ENCODE measurements at regions not wholly inside any gene's neighbourhood (a gene's known extent, or its start where the extent isn't known, plus 50 kb on each side); places are given as distances from the start of the nearest gene placed in this dataset.
"Not testable (repeated sequence)": the region's sequence is repeated elsewhere in the genome, so short reads cannot be mapped to it uniquely, and the experiment has no call there.

DNA sequence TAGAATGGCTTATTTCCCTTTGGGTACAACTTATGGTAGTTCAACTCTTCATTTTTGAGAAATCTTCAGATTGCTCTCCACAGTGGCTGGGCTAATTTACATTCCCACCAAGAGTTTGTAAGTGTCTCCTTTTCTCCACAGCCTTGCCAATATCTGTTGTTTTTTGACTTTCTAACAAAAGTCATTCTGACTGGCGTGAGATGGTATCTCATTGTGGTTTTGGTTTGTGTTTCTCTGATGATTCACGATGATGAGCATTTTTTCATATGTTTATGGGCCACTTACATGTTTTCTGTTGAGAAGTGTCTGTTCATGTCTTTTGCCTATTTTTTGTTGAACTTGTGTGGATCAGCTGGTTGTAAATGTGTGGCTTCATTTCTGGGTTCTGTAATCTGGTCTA lies 871.0 kb downstream of the EPHA4 start:
- DNase-seq (ENCODE audit: low spot score), result peak; percentile 4

DNA sequence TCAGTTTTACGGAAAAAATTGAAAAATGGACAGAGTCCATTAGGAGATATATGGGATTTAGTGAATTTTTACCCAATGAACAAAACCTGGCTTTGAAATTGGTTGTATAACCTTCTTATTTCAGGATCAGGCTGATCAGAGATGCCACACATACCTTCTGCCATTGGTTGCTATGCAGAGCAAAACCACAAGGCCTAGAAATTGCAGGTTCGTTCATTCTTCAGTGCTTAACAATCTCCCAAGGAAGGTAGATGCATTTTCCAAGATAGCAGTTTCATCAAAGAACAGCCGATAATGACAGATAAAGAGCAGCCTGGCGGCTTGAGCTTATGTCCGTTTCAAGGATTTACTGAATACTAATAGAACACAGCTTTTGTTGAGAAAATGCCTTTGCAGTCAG lies 868.8 kb downstream of the EPHA4 start:
- no peak for DNase-seq (ENCODE audit: low spot score)

DNA sequence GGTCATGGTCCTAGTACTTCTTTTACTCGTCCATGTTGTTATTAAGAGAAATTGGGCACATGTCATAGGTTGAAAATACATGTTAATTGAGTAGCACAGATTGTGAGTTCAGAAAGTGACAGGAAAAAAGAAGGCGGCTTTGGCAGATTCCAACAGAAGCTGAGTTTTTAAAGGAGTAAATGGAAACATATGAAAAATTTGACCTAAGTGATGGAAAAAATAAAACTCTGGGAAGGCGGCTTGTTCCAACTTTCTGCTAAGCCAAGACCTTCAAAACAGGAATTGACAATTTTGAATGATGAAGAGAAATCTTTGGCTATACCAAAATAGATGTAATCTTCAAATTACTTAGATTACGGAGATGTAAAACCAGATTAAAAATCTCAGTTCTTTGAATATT lies 868.0 kb downstream of the EPHA4 start:
- no peak for DNase-seq (ENCODE audit: low spot score)

DNA sequence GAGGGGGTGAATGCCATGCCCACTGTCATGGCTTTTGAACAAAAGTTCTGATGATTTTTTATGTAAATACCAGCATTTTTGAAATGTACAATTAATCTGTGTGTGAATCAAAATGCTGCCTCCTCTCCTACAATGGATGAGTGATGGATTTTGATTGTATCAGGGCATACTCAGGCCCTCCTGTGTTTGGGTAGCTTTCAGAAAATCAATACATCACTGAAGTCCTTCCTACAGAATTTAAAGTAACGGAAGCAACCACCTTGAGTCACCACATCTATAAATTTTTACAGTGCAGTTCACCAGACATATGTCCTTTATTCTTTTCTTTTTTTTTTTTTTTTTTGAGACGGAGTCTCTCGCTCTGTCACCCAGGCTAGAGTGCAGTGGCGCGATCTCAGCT lies 867.3 kb downstream of the EPHA4 start:
- DNase-seq (ENCODE audit: low spot score), result no peak

DNA sequence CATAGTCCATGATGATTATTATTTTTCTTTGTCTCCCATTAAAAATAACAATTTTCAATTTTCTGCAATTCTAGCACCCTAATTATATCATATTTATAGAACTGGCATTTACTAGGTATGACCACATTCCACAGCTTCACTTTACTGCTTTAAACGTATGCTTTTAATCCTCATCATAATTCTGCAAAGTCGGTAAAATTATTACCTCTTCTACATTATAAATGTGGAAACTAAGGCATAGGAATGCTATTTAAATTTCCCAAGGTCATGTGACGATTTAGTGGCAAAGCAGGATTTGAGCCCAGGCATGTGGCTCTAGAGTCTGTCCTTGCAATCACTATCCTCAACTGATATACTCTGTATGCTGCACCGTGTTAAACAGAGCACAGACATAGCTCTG lies 866.4 kb downstream of the EPHA4 start:
- DNase-seq (ENCODE audit: low spot score), result no peak

DNA sequence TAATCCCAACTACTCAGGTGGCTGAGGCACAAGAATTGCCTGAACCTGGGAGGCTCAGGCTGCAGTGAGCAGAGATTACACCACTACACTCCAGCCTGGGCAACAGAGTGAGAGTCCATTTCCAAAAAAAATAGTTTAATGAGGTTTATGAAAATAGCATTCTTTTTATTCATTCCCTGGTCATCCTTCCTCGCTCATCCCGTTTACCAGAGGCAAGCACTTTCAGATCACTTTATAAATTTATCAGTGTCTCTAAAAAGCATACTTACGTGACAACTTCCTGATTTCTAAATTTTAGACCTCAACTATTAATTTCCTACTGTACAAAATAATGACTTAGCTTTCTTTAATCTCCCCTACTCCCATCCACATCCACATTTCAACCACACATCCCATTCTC lies 864.8 kb downstream of the EPHA4 start:
- no peak for DNase-seq (ENCODE audit: low spot score)

DNA sequence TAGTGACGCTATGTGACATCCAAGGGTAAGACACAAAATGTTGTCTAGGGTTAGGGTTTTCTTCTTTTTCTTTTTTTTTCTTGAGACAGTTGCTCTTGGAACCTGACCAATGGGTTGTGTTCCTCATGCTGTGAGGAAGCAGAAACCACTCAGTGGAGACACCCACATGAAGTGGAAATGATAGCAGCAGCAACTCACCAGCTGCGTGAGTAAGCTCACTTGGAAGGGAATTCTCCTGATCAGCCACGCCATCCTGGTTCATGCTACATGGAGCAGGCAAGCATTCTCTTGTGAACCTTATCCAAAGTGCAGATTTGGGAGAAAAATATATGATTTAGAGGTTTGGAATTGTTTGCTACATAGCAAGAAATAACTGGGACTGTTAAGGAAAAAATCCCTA lies 863.7 kb downstream of the EPHA4 start:
- DNase-seq (ENCODE audit: low spot score), result no peak

DNA sequence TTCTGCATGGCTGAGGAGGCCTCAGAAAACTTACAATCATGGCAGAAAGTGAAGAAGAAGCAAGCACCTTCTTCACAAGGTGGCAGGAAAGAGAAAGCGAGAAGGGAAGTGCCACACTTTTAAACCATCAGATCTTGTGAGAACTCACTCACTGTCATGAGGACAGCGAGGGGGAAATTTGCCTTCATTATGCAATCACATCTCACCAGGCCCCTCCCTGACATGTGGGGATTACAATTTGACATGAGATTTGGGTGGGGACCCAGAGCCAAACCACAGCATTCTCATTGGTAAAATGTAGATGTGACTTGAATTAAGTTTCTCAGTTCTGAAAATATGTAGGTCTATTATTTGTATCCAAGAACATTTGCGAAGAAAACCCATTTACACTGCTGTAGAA lies 854.8 kb downstream of the EPHA4 start:
- no peak for DNase-seq (ENCODE audit: low spot score)

DNA sequence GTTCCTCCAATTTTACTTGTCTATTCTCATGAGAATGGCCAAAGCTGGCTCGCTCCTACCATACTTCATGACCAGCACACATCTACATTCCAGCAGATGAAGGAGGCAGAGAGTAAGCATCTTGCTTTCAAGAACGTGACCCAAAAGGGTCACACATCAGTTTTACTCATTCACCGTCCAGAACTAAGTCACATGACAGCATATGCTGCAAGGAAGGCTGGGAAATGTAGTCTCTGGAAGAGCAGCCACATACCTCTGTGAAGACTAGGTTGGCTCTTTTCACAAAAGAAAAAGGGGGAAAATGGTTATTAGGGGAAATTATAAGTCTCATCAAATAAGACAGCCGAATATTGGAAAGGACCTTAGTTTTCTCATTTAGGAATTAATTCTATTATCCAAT lies 835.3 kb downstream of the EPHA4 start:
- DNase-seq (ENCODE audit: low spot score), result no peak

DNA sequence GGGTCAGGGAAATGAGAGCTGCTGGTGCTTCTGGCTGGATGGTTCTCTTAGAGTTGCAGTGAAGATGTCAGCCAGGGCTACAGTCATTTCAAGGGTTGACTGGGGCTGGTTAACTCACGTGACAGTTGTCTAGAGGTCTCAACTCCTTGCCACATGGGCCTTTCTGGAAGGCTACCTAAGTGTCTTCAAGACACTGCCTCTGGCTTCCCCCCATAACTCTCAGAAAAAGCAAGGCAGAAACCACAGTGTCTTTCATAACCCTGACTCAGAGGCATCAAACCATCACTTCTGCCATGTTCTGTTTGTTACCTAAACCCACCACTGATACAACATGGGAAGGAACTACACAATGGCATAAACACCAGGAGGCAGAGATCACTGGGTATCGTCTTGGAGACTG lies 828.9 kb downstream of the EPHA4 start:
- no peak for DNase-seq (ENCODE audit: low spot score)

DNA sequence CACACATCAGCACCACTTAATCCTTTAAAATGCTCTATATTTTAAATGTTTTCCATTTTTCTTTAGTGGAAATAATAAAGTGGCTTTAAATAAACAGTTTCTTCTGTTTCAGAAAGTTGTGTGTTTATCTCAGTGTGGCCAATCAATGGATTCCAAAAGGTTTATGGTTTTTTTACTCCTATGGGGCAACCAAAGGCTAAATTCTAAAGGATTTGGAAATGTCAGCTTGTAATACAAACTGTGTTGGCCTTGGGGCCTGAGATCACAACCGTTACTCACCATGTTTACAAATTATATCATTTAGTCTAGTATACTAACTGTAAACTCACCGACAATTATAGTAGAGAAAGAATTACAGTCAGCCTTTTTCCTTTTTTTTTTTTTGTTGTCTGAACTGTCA lies 827.2 kb downstream of the EPHA4 start:
- no peak for DNase-seq (ENCODE audit: low spot score)

DNA sequence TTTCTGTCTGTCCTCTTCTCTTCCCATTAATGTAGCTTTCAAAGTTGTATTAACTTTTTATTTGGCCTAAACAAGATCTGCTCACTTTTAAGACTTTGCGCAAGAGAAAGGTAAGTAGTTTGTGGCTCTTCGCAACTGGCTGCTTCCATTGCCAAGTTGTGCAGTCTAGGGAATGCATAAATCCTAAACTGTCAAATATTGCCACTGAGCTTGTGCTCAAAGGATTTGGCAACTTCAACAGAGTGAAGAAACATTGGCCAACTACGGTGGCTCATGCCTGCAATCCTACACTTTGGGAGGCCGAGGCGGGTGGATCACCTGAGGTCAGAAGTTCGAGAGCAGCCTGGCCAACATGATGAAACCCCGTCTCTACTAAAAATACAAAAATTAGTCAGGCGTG lies 826.4 kb downstream of the EPHA4 start:
- no peak for DNase-seq (ENCODE audit: low spot score)

DNA sequence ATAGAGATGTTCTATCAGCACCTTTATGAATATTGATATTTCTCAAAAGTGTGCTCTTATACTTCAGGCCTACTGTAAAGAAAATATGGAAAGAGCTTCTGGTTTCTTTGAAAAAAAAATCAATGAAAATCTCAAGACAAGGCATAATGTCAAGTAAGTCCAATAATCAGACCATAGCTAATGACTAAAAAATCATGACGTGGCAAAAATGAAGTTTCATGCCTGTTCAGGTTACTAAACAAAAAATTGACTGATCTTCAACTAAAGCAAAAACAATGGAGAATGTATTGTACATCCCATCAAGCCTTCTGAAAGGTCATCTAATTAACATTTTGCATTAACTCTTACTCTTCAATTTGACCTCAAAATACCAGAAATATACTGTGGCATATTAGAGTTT lies 824.4 kb downstream of the EPHA4 start:
- DNase-seq (ENCODE audit: low spot score), result no peak

DNA sequence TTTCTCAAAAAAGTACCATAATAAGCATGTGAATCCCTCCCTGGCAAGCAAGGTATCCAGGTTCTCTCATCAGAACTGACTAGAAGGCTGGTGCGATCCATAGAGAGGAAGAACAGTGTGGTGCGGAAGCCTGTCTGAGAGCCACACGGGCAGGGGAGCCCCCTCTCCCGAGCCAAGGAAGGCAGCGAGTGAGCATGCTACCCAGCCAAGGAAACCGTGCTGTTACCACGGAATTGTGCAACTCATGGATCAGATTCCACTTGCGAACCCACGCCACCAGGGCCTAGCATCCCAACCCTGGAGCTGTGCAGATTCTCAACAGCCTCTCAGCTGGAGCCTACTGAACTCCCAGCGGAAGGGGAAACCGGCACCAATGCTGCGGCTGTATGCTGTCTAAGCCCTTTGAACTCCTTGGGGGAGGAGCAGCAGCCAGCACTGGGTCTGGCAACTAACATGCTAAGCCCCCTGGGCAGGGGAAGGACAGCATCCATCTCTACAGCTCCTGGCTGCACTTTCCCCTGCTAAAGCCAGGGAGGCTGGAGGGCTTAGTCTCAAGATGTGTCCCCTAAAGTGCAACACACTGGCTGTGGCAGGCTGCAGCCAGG lies 823.1 kb downstream of the EPHA4 start:
- no peak for DNase-seq (ENCODE audit: low spot score)

DNA sequence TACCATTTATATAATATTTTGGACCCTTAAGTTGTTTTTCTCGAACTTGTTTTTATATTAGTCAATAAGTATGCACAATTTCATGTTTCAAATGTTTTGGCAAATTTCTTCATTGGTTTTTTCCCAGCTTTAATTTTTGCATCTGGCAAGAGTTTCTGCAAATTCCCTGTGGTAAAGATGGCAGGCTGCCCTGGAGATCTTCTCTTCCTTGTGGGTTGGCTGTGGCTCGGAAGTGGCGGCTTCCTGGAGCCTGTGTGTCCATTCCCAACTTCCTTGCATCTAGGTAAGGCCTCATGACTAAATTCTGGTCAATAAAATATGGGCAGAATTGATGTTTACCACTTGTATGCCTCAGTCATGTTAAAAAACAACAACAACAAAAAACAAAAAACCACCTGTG lies 818.6 kb downstream of the EPHA4 start:
- no peak for DNase-seq (ENCODE audit: low spot score)

DNA sequence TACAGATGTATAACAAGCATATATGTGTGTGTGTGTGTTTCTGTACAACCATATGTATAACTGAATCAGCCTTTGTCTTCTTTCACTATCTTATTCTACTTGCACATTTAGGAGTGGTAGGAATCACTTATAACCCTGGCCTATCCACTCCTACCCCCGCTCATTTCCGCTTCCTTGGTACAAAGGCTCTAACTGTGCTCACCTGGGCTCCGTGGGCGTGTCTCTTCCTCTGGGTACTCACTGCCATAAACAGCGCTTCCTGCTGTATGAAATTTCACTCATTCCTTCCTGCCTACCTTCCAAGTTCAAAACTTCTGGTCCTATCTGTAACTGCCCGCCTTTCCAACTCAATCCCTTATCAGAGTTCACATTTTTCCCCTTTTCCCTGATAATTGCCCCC lies 815.5 kb downstream of the EPHA4 start:
- DNase-seq (ENCODE audit: low spot score), result no peak

DNA sequence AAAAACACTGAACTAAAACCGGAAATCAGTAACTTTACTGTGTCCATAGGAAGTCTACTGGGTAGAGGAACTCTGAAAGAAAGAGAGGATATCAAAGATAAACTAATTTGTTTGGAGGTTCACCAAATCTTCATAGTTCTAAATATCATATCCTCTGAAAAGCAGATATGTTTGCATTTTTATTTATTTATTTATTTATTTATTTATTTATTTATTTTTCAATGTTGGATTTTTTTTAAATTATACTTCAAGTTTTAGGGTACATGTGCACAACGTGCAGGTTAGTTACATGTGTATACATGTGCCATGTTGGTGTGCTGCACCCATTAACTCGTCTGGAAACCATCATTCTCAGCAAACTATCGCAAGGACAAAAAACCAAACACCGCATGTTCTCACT lies 813.7 kb downstream of the EPHA4 start:
- DNase-seq (ENCODE audit: low spot score), result not testable (repeated sequence)

DNA sequence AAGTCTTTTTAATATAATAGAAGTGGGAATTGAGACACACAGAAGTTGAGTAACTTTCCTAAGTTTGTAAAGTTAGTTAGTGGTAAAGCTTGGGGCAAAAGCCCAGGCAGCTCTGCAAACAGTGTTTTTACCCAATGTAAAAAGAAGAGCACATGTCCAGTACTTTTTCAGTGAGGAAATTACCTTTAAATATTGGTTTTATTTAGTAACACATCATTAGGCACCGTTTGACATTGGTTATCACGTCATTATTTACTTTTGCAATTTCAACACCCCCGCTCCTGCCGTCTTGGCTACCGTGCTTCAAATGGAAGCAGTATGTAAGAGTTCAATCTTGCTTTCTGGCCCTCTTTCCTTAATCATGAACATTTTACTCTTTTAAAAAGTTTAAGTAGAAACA lies 807.9 kb downstream of the EPHA4 start:
- no peak for DNase-seq (ENCODE audit: low spot score)

DNA sequence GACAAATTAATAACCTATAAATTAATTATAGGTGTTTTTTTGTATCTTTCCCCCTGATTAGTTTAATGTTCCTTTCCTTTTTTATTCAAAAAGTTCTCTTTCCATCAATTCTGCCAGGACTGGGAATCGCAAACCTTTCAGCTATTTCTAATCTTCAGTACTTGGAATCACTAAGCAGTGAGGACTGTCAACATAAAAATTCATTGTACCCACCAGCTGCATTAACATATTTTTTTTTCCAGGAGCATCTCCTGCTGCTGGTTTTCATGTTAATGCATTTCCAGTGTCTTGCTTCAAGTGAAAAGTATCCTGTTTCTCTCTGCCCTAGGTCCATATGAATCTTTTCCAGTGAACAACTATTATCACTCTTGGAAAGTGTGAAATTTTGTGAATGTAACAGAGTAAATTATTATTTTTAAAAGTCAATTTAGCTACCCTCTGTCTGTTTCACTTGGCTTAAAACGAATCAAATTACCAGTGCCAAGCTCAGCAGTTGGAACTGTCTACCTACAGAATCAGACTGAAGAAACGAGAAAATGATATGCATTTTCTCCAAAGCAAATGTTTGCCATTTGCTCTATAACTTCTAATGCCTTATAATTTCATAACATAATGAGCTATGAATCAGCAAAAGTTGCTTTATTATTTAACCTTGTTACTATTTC lies 804.4 kb downstream of the EPHA4 start:
- DNase-seq (ENCODE audit: low spot score), result no peak

DNA sequence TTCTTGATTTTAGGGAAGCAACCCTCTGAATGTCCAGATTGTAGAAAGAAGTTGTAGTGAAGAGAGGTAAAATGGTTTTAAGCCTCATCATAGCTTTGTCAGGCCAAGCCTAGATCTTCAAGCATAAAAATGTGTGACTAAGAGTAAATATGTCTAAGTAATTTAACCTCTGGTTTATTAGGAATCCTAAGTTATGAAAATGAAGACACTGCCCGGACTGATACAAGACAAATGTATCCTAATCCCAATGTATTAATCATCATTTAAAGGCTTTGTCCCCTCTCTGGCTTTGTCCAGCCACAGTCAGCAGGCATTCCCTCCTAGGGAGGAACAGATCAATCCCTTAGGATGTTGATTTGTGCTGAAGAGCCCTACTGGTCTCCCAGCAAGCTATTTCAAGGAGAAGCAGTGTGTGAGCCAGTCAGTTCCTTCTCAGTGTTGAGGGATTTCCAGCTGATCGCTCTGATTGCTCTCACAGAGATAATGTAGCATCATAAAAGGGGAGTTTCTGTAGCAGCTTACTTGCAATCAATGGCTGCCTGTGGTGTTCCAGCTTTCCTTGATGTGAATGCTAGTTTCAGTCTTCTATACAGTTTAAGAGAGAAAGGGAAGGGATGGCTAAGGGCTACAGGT lies 796.1 kb downstream of the EPHA4 start:
- no peak for DNase-seq (ENCODE audit: low spot score)

DNA sequence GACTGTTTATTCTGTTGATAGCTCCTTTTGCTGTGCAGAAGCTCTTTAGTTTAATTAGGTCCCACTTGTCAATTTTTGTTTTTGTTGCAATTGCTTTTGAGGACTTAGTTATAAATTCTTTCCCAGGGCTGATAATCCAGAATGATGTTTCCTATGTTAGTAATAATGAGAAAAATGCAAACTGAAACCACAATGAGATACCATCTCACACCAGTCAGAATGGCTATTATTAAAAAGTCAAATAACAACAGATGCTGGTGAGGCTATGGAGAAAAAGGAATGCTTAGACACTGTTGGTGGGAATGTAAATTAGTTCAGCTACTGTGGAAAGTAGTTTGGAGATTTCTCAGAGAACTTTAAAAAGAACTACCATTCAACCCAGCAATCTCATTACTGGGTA lies 793.0 kb downstream of the EPHA4 start:
- not testable (repeated sequence) for DNase-seq (ENCODE audit: low spot score)

DNA sequence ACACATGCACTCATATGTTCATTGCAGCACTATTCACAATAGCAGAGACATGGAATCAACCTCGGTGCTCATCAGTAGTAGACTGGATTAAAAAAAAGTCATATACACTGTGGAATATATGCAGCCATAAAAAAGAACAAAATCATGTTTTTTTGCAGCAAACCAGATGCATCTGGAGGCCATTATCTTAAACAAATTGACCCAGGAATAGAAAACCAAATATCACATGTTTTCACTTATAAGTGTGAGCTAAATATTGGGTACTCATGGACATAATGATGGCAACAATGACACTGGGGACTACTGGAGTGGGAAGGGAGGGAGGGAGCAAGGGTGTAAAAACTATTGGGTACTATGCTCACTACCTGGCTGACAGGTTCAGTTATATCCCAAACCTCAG lies 792.6 kb downstream of the EPHA4 start:
- no peak for DNase-seq (ENCODE audit: low spot score)

DNA sequence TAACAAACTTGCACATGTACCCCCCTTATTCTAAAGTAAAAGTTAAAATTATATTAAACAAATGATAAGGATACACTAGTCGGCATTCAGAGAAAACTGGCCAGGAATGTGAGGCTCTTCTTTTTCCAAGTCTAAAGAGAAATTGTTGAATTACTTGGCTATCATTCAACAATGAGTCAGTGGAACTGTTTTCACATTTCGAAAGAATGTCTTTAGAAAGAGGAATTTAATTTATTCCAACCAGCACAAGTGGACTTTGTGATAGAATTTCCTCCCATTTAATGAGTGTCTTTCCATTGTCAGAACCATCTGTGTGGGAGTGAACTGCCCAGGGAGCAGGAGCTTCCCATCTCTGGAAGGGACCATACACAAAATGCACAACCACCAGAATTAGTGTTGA lies 792.2 kb downstream of the EPHA4 start:
- no peak for DNase-seq (ENCODE audit: low spot score)

Measured in activated CD4-positive, alpha-beta T cell treated with anti-CD3 and anti-CD28 coated beads, Interleukin-2, Interleukin-4, amounts not matched to agents 100 ng/mL and 50 ng/mL, durations not matched to agents 16 hours and 8 hours (primary cell).